CD4-positive, alpha-beta T cell treated with Interleukin-15 for 1 hour (primary cell): ENCODE measurements at regions not wholly inside any gene's neighbourhood (a gene's known extent, or its start where the extent isn't known, plus 50 kb on each side); places are given as distances from the start of the nearest gene placed in this dataset.
"Not testable (repeated sequence)": the region's sequence is repeated elsewhere in the genome, so short reads cannot be mapped to it uniquely, and the experiment has no call there.

Source experiments
- DNase-seq: peaks from one replicate; pipeline ENCODE4 v3.0.0-alpha.2; 2020

DNA sequence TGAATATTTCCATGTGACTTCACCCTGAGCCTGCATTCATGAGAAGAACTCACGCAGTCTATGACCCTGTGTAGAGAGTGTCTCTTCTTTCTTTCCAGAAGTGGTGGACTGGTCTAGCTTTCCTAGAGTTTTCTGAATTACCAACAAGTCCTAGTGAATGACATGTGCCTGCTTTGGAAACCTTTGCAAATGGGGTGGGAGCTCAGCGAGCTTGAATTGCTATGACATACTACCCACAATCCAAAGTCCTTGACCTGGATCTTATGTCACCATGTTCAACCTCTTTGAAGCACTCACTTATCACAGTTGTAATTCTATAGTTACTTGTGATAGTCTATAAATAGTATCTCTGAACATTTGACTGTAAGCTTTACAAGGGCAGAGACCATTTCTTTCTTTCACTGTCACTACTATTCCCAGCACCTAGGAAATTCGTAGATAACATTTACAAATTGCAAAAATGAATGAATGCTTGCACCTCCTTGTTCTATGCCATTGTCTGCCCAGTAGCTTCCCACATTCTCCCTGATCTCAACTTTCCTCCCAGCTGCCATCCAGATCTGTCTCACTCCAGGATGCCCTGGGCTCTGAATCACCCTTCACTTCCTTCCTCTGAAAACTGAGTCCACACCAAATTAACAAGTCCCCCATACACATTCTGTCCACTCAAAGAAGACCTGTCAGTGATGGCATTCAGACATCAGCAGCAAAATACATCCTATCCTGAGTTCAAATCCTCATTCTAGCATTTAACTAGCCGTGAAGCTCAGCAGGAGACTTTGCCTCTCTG is 201.9 kb upstream of the SESN3 start:
- no peak for DNase-seq

DNA sequence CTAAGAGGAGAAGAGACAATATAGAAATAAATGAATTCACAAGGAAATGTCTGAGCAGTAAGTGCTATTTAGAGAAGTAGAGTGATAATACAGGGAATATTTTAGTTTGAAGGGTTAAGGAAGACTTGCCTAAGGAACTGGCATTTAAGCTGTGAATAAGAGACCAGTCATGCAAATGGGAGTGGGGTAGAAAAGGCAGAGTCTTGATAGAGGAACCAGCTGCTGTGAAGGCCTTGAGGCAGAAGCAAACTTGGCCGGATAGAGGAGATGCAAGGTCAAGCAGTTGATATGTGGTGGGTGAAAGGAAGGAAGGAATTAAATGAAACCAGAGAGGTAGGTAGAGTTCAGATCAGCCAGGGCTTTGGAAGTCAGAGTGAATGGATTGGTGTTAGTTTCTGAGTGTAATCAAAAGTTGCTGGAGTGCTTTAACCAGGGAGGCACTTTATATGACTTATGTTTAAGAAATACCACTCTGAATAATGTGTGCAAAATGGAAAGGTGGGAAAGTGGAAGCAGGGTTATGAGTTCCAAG is 198.4 kb upstream of the SESN3 start:
- DNase-seq = no peak

DNA sequence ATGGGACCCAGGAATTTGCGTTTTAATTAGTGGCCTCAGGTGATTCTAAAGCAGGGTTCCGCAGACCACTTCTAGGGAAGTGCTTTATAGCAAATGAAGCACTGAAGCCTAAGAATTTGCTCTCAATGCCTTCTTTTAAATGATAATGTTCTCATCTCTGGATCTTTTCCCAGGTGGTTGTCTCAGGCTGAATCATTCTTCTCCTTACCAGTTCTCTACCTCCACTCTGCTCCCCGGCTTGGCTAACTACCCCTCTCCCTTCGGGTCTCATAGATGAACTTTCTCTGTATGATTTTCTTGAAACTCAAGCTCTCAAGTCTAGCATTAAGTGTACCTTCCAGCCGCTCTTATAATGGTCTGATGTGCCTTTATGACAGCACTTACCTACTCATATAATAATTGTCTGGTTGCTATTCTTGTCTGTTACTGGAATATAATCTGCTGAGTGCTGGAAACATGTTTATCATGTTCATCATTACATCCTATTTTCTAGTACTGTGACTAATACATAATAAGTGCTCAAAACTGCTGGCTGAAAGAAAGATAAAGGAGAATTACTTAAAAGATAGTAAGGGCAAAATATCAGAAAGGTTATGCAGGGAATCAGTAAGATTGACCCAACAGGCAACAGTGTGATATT is 195.9 kb upstream of the SESN3 start:
- no peak for DNase-seq

DNA sequence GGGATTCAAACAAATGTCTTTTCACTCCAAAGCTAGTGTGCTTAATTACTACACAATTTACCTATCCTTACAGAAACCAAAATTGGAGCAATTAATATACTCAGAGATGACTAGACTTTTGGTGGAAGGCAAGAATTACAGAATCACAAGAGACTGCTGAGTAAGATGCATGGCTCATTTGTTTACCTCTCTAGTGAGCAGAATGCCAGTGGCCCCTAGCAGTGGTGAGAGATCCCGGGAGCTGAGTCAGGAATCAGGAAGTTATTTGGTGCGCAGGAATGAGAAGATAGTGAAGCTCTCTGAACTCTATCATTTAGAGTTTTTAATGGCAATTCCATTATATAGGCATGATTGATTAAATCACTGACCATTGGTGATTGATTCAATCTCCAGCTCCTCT is 188.9 kb upstream of the SESN3 start:
- DNase-seq = no peak

DNA sequence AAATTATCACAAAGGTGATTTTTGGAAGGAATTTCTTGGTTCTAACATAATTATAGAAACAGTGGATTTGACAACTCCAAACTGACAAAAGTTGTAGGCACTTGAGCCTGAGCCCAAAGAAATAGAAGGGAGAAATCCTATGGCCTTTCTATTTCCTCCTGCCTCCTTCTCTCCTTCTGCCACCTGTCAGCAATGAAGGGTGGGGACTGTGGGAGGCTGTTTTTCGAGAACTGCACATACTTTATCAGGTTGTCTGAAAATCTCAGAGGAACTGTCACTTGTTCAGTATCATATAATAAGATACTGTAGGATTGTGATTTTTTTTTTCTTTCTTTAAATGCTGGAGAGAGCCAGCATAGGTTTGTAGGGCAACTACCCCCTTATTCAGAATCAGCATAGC is 187.9 kb upstream of the SESN3 start:
- DNase-seq = no peak

DNA sequence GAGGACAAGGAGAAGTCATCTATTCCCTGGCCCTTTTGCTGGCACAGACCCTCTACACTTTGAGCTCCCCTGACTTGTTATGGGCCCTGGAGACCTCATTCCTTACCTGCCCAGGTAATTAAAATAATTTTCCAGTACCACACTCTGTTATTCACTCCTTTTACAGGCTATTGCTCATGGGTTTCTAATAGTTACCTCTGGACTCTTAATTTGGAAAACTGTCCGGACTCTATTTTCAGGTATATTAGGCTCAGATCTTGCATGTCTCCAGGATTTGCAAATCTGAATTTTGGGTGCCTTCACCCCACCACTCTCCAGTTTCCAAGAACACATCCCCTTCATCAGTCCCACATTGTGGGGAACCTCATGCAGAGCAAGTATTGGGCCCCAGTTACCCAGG is 186.8 kb upstream of the SESN3 start:
- DNase-seq = no peak

DNA sequence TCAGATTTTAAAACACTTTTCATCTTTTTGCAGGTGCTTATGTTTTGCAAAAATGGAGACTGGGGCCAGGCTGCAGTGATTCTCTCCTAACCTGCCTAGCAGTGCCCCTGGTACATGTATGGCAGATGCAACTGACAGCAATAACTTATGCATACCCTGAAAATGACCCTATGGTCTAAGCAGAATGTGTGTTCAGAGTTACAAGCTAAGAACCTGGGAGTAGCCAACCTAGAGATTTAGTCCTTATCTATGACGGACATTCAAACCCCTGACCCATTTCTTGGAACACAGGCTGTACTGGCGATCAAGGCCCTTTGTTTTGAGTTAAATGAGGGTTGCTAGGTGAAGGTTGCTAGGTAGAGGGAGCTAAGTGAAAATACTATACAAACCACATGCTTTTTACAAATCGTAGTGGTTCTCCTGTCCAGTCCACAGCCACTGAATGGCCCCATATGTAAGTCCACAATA is 184.9 kb upstream of the SESN3 start:
- no peak for DNase-seq

DNA sequence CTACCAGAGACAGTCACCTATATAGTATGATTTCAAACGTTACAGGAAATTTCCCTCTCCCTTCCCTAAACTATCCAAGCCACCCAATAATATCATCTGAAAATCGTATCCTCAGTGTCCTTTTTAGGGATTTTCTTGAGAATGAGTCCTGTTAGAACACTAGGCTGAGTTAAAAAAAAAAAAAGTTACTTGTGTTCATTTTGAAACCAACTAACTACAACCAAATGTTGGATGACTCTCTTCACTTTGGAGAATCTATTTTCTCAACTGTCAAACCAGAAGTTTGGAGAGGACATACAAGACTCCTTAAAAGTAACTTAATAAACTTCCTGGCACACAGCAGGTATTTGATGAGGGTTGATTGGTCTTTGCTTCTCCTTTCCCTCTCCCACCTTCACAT is 183.2 kb upstream of the SESN3 start:
- no peak for DNase-seq

DNA sequence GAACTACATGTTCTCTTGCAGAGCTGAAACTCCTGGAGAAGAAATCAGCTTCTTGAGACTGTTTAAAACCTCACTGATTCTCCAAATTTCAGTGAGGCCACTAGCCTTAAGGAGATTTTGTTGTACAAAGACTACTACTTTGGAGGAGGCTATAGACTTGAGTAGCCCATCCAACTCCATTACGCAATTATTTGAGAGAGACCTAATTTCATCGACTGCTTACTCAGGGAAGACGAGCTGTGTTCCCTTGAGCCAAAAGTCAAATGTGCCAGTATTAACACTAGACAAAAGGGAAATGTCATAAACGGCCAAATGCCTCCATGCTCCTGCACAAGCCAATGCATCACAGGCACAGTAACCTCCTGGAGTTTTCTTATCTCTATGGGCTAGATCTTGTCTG is 182.8 kb upstream of the SESN3 start:
- DNase-seq = no peak

DNA sequence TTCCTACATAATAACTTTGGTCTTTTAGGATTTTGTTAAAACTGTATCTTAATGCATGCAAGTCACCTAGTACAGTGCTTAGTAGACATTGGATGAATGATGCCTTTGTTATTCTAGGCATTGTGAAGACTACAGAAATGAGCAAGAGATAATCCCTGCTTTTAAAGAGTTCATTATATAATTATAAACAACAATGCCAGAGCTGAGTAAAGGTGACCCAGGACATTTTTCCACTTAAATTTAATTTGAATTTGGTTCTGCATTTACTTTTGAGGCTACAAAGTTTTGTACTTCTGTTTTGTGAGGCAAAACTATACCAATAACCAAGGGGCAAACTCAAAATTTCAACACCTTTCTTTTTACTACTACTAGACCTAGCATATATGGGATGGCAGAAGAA is 182.0 kb upstream of the SESN3 start:
- DNase-seq = no peak

DNA sequence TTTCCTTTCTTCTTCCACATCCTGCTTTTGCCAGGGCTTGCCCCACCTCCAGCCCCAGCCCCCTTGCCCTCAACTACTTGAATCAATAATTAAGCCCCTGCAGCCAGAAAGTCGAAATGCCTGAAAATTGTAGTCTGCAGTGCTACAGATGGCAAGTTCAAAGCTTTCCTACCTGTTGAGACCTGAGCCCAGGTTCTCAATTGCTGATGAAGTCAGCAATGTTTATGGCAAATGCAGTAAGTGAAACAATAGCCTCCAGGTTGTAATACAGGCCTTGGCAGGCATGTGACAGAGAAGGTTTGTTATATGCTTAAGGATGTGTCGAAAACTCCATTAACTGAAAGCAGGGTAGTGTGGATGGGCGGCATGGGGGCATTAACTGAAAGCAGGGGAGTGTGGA is 181.1 kb upstream of the SESN3 start:
- no peak for DNase-seq

DNA sequence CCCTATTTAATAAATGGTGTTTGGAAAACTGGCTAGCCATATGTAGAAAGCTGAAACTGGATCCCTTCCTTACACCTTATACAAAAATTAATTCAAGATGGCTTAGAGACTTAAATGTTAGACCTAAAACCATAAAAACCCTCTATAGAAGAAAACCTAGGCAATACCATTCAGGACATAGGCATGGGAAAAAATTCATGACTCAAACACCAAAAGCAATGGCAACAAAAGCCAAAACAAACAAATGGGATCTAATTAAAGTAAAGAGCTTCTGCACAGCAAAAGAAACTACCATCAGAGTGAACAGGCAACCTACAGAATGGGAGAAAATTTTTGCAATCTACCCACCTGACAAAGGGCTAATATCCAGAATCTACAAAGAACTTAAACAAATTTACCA is 179.7 kb upstream of the SESN3 start:
- not testable (repeated sequence) for DNase-seq

DNA sequence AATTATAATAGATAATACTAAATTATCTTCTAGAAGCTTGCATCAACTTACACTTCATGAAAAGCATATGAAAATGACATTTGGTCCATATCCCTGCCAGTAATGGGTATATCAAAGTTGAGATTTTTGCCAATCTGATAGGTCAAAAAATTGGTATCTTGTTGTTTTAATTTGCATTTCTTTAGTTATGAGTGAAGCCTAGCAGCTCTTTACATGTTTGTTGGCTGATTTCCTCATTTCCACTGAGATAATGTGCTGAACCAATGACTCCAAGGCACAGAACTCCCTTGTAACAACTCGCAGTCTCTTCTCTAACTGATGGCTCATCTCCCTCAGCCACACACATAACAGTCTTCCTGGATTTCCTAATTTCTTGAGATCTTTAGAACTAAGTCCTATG is 175.3 kb upstream of the SESN3 start:
- DNase-seq = no peak

DNA sequence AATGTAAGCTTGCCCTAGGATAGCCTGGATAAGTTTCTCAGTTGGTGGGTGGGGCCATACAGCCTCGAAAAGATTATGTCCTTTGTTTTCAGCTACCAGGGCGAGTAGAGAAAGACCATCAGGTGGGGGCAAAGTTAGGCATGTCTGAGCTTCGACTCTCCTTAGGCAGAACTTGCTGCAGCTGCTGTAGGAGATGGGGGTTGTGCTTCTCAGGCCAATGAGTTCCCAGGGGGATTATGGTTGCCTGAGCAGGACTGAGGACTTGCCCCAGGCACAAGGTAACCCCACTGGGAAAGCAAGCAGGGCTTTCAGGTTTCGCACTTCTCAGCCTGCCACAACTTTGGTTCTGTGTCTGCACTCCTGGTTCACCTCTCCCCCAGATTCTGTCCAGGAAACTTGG is 173.4 kb upstream of the SESN3 start:
- DNase-seq = no peak

DNA sequence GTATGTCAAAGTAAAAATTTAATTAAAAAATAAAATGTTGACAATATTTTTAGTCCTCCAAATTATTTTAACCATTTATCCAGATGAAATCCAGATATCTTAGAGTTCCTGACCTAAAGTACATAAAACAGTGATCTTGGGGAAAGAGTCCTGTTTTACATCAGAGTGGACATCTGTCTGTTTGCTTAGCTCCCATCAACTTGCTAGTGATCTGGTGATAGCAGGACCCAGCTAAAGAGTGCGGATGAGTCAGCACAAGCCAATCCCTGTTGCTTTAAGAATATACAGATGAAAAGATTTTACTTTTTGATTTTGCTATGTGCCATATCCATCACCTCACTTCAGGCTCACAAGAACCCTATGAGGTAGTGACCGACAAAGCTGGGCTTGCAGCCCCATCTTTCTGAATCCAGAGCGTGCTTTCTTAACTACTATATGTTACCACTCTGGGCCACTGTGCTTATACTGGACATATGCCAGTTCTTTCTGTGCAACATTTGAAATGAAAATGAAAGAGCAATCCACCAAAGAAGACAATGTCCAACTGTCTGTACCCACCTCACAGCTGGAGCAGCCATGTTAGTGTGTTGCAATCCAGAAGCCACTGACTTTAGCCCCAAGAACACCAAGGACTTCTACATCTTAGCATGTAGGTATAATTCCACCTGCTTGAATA is 167.6 kb upstream of the SESN3 start:
- DNase-seq = no peak

DNA sequence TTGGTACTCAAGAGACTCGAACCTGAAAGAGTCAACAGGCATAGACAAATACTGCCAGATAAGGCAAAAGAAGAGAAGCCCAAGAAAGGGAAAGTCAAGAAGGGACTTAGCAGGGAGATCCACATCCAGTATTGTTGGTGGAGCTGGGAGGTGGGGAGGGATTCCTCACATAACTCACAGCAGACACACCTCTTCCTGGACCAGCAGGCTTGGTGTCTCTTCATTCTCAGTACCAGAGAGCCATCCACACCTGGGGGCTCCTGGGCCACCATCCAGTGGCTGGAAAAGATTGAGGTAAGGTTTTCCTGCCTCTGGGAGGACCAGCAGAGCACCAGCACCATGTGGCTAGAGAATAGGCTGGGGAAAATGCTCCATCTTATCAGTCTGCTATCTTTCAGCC is 161.6 kb upstream of the SESN3 start:
- no peak for DNase-seq

DNA sequence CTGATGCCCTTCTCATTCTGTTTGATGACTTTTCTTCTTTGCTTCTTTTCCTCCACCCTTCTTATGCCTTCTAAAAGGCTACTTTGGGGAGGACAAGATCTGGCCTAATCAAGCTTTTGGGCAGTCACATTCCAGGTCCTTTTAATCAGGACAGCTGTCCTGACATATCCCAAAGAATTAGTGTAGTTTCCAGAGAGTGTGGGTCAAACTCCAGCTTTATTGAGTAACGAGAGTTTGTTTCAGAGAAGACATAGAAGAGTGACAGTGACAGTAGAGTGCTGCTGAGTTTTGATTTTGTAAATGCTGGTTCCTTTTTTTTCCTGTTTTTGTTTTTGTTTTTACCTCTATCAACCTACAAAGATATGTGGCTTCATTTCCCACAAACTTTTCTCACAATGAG is 158.4 kb upstream of the SESN3 start:
- DNase-seq = no peak

DNA sequence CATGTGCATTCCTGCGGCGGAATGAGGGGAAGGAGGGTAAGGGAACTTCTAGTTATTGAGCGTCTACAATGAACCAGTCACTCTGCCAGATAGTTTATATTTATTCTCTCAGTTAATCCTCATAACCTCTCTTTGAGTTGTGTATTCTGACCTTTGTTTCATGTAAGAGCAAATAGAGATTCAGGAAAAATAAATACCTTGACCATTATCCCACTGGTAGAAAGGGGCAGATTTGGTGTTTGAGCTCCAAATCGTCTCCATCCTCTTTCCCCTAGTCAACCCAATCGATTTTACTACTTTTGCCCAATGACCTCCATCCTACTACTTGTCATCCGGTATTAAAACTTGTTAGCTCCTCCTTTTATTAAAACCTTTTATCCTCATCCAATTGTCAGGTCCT is 157.1 kb upstream of the SESN3 start:
- DNase-seq = no peak

DNA sequence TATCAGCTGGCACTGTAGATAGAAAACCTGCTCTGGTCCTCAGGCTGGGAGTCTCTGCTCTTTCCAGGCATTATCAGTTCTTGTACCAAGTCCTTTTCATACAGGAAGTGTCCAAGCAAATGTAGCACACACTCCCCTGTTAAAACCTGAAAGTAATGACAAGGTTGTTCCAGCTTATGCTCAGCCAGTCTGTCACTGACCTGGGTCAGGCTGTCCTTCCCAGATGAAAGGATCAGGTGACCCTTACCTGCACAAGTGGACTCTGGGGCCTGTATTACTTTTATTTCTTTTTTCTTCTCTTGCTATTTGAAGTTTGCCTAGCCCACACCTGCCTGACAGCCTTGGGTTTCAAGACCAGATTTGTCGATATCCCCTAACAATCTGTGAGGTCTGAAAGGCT is 156.3 kb upstream of the SESN3 start:
- DNase-seq = no peak

DNA sequence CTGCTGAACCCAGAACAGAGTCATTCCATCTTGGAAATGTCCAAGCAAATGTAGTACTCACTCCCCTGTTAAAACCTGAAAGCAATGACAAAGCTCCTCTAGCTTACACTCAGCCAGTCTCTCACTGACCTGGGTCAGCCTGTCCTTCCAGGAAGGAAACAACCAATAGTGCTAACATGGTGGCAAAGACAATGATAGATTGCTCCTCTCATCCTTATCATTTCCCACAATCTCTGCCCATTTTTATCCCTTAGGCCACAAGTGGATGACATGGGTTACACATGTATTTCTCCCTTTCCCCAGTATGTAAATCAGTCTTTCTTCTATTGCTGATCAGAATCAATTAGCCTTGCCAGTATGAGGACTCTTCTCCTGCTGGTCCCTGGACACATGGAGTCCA is 154.6 kb upstream of the SESN3 start:
- no peak for DNase-seq

DNA sequence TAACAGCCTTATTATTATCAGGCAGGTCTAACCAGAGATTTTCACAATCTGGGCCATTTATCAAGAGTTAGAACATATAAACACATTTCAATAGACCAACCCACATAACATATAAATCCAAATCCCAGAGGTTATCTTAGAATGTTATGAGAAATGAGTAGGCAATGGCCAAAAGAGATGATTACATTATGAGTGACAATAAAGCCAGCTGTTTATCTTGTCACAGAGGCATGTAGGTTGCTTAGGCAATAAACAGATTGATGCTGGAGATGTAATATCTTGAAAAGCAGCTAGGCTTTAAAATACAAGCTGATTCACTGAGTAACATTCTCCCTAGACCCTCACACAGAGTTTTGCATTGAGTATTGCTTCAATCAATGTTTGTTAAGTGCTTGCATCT is 148.5 kb upstream of the SESN3 start:
- no peak for DNase-seq

DNA sequence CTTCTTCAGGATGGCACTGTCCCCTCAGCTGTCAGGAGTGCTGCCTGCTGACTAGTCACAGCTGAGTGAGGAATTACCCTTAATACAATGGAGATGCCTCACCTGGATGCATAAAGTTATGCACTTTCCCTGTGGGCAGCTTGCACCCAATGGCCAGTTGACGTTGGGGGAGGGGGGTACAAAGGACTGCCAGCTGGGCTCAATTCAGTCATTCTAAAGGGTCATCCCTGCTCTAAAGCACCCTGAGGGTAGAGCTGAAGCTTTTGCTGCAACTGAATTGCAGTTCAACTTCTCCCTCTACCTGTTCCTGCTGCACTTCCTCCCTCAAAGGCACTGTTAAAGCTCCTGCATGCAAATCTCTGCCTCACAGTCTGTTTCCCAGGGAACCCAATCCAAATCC is 147.8 kb upstream of the SESN3 start:
- DNase-seq = no peak

DNA sequence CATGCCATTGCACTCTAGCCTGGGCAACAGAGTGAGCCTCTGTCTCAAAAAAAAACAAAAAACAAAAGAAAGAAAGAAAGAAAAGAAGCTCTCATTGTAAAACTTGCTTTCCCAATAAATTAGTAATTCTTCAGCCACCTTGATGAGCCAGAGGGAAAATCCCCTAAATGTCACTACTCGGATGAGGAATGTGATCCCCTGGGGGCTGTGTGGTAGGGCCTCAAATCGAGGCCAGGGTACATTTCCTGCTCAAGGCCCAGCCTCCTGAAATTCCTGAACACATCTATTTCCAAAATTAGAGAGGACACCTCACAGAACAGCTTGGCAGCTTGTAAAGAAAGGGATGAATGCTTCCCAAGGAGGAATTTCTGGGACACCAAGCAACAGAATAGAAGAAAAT is 147.1 kb upstream of the SESN3 start:
- DNase-seq = no peak

DNA sequence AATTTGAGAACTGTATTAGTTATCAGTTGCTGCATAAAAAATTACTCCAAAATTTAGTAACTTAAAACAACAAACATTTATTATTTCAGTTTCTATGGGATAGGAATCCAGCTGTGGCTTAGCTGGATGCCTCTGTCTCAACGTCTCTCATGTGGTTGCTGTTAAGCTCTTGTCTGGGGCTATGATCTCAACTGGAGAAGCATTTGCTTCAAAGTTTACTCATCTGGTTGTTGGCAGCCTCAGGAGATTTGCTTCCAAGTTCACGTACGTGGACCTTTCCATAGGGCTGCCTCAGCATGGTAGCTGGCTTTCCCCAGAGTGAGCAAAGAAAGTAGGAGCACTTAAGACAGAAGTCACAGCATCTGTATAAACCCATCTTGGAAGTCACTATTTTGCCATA is 144.9 kb upstream of the SESN3 start:
- DNase-seq = no peak
